Activated CD4-positive, alpha-beta memory T cell treated with anti-CD3 and anti-CD28 coated beads, Interleukin-2, amount 10 ng/mL, durations not matched to agents 7 days and 5 days (primary cell): ENCODE measurements at regions not wholly inside any gene's neighbourhood (a gene's known extent, or its start where the extent isn't known, plus 50 kb on each side); places are given as distances from the start of the nearest gene placed in this dataset.

Experiments
- CTCF ChIA-PET: fragments of 350-600 bp; sonication (Branson Sonifier 250); formaldehyde crosslinking; loops from one replicate; lab custom pipeline; 2021; ENCODE audit warnings: antibody characterized with exemption, inconsistent platforms; lab: Charles Lee
- POLR2A ChIA-PET: fragments of 350-600 bp; sonication (Branson Sonifier 250); formaldehyde crosslinking; loops from one replicate; lab custom pipeline; 2021; ENCODE audit warnings: antibody characterized with exemption; lab: Charles Lee
- DNase-seq: peaks from one replicate; pipeline ENCODE4 v3.0.0-alpha.2; 2020
- H3K27ac Mint-ChIP-seq: one replicate; pipeline ENCODE4 v1.8.0; 2021; ENCODE audit warnings: mild to moderate bottlenecking, mixed read lengths
- H3K27me3 Mint-ChIP-seq: one replicate; pipeline ENCODE4 v1.8.0; 2021; ENCODE audit warnings: mixed read lengths
- H3K36me3 Mint-ChIP-seq: one replicate; pipeline ENCODE4 v1.8.0; 2021; ENCODE audit warnings: low read depth, mixed read lengths
- H3K4me1 Mint-ChIP-seq: one replicate; pipeline ENCODE4 v1.8.0; 2021; ENCODE audit warnings: mixed read lengths
- H3K4me3 Mint-ChIP-seq: one replicate; pipeline ENCODE4 v1.8.0; 2021; ENCODE audit warnings: mild to moderate bottlenecking, mixed read lengths
- H3K9me3 Mint-ChIP-seq: one replicate; pipeline ENCODE4 v1.8.0; 2021; ENCODE audit warnings: mixed read lengths

DNA sequence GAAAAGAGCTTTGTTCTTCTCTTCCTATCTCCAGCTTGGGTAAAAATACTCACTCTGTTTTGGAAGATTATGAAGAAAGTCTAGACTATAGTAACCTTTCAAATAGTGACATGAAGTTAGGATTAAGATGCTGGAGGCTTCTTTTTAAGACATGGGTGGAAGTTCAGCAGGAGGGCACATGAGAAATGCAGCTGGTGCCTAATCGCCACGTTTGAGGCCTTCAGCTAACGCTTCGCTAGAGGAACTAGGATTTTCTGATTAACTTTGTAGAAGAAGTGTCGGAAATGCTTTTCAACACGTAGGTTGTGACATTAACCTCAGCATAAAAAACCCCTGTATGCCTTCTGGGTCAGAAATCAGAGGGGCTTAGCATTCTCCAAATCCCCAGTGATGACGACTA, 348.1 kb upstream of the MAP3K7 start:
- H3K4me3 Mint-ChIP-seq: no peak overlapping the region
- no peak for DNase-seq
- no peak overlapping the region for H3K27ac Mint-ChIP-seq
- H3K27me3 Mint-ChIP-seq: peaks cover 13% of the 10 kb centered on the region
- no peaks in the 10 kb centered on the region for H3K9me3 Mint-ChIP-seq
- CTCF ChIA-PET: no interaction called here
- no peaks in the 10 kb centered on the region for H3K4me1 Mint-ChIP-seq
- POLR2A ChIA-PET: no interaction called here
- H3K36me3 Mint-ChIP-seq: no peaks in the 10 kb centered on the region

- H3K27ac Mint-ChIP-seq: no peak overlapping the region
- no peaks in the 10 kb centered on the region for H3K9me3 Mint-ChIP-seq
- H3K36me3 Mint-ChIP-seq: no peaks in the 10 kb centered on the region
- no peak overlapping the region for H3K4me3 Mint-ChIP-seq
- ChIA-PET POLR2A (no interaction called here), CTCF (no interaction called here)
- DNase-seq: no peak
- no peaks in the 10 kb centered on the region for H3K4me1 Mint-ChIP-seq
- peaks cover 16% of the 10 kb centered on the region for H3K27me3 Mint-ChIP-seq
Measured at GRCh38 chr6:90934081-90934480, 347.2 kb upstream of the MAP3K7 start.

GRCh38 chr6:90932351-90932750, 345.5 kb upstream of the MAP3K7 start:
- Mint-ChIP-seq H3K27ac (no peak overlapping the region), H3K27me3 (peaks cover 18% of the 10 kb centered on the region), H3K4me3 (no peak overlapping the region), H3K4me1 (no peaks in the 10 kb centered on the region), H3K9me3 (no peaks in the 10 kb centered on the region), H3K36me3 (no peaks in the 10 kb centered on the region)
- no peak for DNase-seq
- ChIA-PET CTCF (no interaction called here), POLR2A (no interaction called here)

- H3K4me1 Mint-ChIP-seq: no peaks in the 10 kb centered on the region
- CTCF ChIA-PET: interaction anchor here (1.4 to 4.0 kb wide), 2 partner anchors 13 to 154 kb away, joined by 3 to 16 read pairs; no protein-coding TSS in a partner anchor
- H3K9me3 Mint-ChIP-seq: no peaks in the 10 kb centered on the region
- POLR2A ChIA-PET: no interaction called here
- peaks cover 24% of the 10 kb centered on the region for H3K27me3 Mint-ChIP-seq
- H3K4me3 Mint-ChIP-seq: no peak overlapping the region
- no peaks in the 10 kb centered on the region for H3K36me3 Mint-ChIP-seq
- no peak for DNase-seq
- no peak overlapping the region for H3K27ac Mint-ChIP-seq
Measured at GRCh38 chr6:90928051-90928450, 341.2 kb upstream of the MAP3K7 start.

DNA sequence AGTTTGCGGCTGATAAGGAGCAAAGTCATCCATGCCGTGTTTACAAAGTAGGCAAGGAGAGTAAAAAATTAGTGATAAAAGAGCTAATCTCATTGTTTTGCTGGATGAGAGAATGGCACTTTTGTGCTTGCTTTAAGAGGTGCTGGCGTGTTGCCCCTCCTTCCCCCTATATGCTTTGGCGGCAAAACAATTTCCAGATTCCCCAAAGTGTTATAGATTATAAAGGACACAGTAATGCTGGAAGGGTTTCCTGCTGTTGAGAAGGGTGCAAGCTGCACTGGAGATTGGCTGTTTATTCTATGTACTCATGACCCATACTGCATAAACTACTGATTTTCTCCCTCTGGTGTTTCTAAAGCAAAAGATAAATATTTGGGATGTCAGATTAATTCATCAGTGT, 338.9 kb upstream of the MAP3K7 start:
- POLR2A ChIA-PET: no interaction called here
- DNase-seq: no peak
- no peak overlapping the region for H3K27ac Mint-ChIP-seq
- H3K36me3 Mint-ChIP-seq: no peaks in the 10 kb centered on the region
- no peaks in the 10 kb centered on the region for H3K9me3 Mint-ChIP-seq
- H3K27me3 Mint-ChIP-seq: peaks cover 16% of the 10 kb centered on the region
- no peak overlapping the region for H3K4me3 Mint-ChIP-seq
- H3K4me1 Mint-ChIP-seq: no peaks in the 10 kb centered on the region
- CTCF ChIA-PET: no interaction called here

GRCh38 chr6:90922325-90922724, 335.5 kb upstream of the MAP3K7 start:
- CTCF ChIA-PET: no interaction called here
- Mint-ChIP-seq H3K27me3 (peaks cover 10% of the 10 kb centered on the region), H3K9me3 (no peaks in the 10 kb centered on the region), H3K4me3 (no peak overlapping the region), H3K27ac (no peak overlapping the region), H3K4me1 (no peaks in the 10 kb centered on the region), H3K36me3 (no peaks in the 10 kb centered on the region)
- POLR2A ChIA-PET: no interaction called here
- DNase-seq: no peak

GRCh38 chr6:90918361-90918760, 331.5 kb upstream of the MAP3K7 start:
- Mint-ChIP-seq H3K4me3 (no peak overlapping the region), H3K36me3 (no peaks in the 10 kb centered on the region), H3K9me3 (peaks cover 2% of the 10 kb centered on the region), H3K27ac (no peak overlapping the region), H3K27me3 (peaks cover 3% of the 10 kb centered on the region), H3K4me1 (no peaks in the 10 kb centered on the region)
- CTCF ChIA-PET: no interaction called here
- DNase-seq: no peak
- POLR2A ChIA-PET: no interaction called here

- ChIA-PET POLR2A (no interaction called here), CTCF (no interaction called here)
- Mint-ChIP-seq H3K4me3 (no peak overlapping the region), H3K9me3 (peaks cover 2% of the 10 kb centered on the region), H3K36me3 (no peaks in the 10 kb centered on the region), H3K27me3 (peaks cover 3% of the 10 kb centered on the region), H3K27ac (no peak overlapping the region), H3K4me1 (no peaks in the 10 kb centered on the region)
- no peak for DNase-seq
Measured at GRCh38 chr6:90917376-90917775, 330.5 kb upstream of the MAP3K7 start.

GRCh38 chr6:90916968-90917367, 330.1 kb upstream of the MAP3K7 start:
- no peak for DNase-seq
- H3K4me1 Mint-ChIP-seq: no peaks in the 10 kb centered on the region
- H3K36me3 Mint-ChIP-seq: no peaks in the 10 kb centered on the region
- H3K9me3 Mint-ChIP-seq: peaks cover 2% of the 10 kb centered on the region
- CTCF ChIA-PET: no interaction called here
- H3K27me3 Mint-ChIP-seq: peaks cover 3% of the 10 kb centered on the region
- POLR2A ChIA-PET: no interaction called here
- no peak overlapping the region for H3K27ac Mint-ChIP-seq
- no peak overlapping the region for H3K4me3 Mint-ChIP-seq

DNA sequence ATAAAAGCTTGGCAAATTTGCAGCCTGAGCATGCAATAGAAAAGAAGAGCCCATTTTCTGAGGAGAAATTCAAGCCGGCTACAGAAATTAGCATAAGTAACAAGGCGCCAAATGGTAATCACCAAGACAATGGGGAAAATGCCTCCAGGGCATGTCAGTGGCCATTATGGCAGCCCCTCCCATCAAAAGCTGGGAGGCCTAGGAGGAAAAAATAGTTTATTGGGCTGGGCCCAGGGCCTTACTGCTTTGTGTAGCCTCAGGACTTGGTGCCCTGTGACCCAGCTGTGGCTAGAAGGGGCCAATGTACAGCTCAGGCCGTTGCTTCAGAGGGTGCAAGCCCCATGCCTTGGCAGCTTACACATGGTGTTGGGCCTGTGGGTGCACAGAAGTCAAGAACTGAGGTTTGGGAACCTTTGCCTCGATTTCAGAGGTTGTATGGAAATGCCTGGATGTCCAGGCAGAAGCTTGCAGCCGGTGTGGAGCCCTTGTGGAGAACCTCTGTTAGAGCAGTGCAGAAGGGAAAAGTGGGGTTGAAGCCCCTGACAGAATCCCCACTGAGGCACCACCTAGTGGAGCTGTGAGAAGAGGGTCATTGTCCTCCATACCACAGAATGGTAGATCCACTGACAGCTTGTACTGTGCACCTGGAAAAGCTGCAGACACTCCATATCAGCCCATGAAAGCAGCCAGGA, 328.5 kb upstream of the MAP3K7 start:
- no peaks in the 10 kb centered on the region for H3K4me1 Mint-ChIP-seq
- H3K36me3 Mint-ChIP-seq: no peaks in the 10 kb centered on the region
- peaks cover 2% of the 10 kb centered on the region for H3K9me3 Mint-ChIP-seq
- no peak overlapping the region for H3K27ac Mint-ChIP-seq
- no peak for DNase-seq
- no peak overlapping the region for H3K4me3 Mint-ChIP-seq
- ChIA-PET CTCF (no interaction called here), POLR2A (no interaction called here)
- H3K27me3 Mint-ChIP-seq: peaks cover 3% of the 10 kb centered on the region

- H3K27me3 Mint-ChIP-seq: peaks cover 6% of the 10 kb centered on the region
- no peak for DNase-seq
- no peaks in the 10 kb centered on the region for H3K36me3 Mint-ChIP-seq
- ChIA-PET CTCF (no interaction called here), POLR2A (no interaction called here)
- H3K27ac Mint-ChIP-seq: no peak overlapping the region
- no peak overlapping the region for H3K4me3 Mint-ChIP-seq
- H3K9me3 Mint-ChIP-seq: peaks cover 2% of the 10 kb centered on the region
- H3K4me1 Mint-ChIP-seq: no peaks in the 10 kb centered on the region
Measured at GRCh38 chr6:90914312-90914711, 327.4 kb upstream of the MAP3K7 start.

- H3K9me3 Mint-ChIP-seq: peaks cover 2% of the 10 kb centered on the region
- no peak overlapping the region for H3K27ac Mint-ChIP-seq
- ChIA-PET CTCF (no interaction called here), POLR2A (no interaction called here)
- no peak overlapping the region for H3K4me3 Mint-ChIP-seq
- no peaks in the 10 kb centered on the region for H3K36me3 Mint-ChIP-seq
- no peaks in the 10 kb centered on the region for H3K4me1 Mint-ChIP-seq
- no peak for DNase-seq
- peaks cover 7% of the 10 kb centered on the region for H3K27me3 Mint-ChIP-seq
Measured at GRCh38 chr6:90913266-90913960, 326.5 kb upstream of the MAP3K7 start.

- POLR2A ChIA-PET: no interaction called here
- H3K36me3 Mint-ChIP-seq: no peaks in the 10 kb centered on the region
- peaks cover 2% of the 10 kb centered on the region for H3K9me3 Mint-ChIP-seq
- no peak for DNase-seq
- H3K27me3 Mint-ChIP-seq: peaks cover 7% of the 10 kb centered on the region
- H3K4me3 Mint-ChIP-seq: no peak overlapping the region
- H3K4me1 Mint-ChIP-seq: no peaks in the 10 kb centered on the region
- CTCF ChIA-PET: no interaction called here
- no peak overlapping the region for H3K27ac Mint-ChIP-seq
Measured at GRCh38 chr6:90911642-90912041, 324.8 kb upstream of the MAP3K7 start.

DNA sequence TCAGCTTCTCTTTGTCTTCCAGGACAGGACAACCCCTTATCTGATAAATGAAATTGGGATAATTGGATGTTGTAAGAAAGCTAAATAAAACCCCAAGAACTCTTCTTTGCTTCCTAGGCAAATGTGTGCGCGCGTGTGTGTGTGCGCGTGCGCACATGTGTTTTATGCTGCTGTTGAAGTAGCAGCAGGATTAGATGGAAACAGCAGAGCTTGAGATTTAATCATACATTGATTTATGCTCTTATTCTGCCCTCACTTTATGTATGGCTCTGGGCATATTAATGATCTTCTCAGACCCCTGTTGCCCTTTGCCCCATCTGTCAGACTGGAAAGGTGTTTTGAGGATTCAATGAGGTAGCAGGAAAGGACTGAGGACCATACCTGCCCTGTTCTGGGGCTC, 324.0 kb upstream of the MAP3K7 start:
- no peaks in the 10 kb centered on the region for H3K4me1 Mint-ChIP-seq
- DNase-seq: no peak
- peaks cover 2% of the 10 kb centered on the region for H3K9me3 Mint-ChIP-seq
- H3K36me3 Mint-ChIP-seq: no peaks in the 10 kb centered on the region
- H3K27me3 Mint-ChIP-seq: peaks cover 7% of the 10 kb centered on the region
- POLR2A ChIA-PET: no interaction called here
- no peak overlapping the region for H3K4me3 Mint-ChIP-seq
- no peak overlapping the region for H3K27ac Mint-ChIP-seq
- CTCF ChIA-PET: no interaction called here
